G401 (cell line): ENCODE measurements at regions not wholly inside any gene's neighbourhood (a gene's known extent, or its start where the extent isn't known, plus 50 kb on each side); places are given as distances from the start of the nearest gene placed in this dataset.
"Not testable (repeated sequence)": the region's sequence is repeated elsewhere in the genome, so short reads cannot be mapped to it uniquely, and the experiment has no call there.

ENCODE experiments used
- DNase-seq: peaks from one replicate; pipeline ENCODE4 v3.0.0-alpha.2; 2015; ENCODE audit warnings: low spot score
- in situ Hi-C: cut with HindIII; loops from 2 replicates; pipeline ENCODE4 v1.10.0; 2016; ENCODE audit warnings: low sequenced_read_pairs, mixed read lengths

GRCh38 chr17:16888413-16889087 is 83.4 kb downstream of the TNFRSF13B start:
- in situ Hi-C loops: no loop called here

DNA sequence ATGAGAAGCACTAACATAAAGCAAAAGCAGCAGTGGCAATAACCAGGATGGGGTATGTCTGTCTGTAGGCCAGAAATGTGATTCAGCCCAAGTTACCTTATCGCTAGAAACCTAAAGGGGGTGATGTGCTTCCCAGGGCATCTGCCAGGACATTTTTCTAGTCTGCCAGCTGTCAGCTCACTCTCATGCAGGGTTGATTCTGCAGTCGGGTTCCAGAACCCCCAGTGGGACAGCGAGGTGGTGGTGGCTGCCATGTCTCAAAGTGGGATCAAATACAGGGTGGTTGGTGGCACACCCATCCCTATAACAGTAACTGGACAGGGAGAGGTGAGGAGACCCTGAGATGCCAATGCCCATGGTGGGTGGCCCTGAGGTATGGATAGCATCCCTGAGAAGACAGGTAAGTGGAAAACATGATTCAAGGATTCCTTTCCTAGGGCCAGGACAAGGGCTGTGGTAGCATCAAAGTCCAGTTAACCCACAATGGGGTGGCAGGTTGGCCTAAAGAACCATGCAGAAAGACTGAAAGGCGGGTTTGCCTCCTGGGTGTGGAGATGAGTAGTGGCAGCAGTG is 84.3 kb downstream of the TNFRSF13B start:
- in situ Hi-C loops: no loop called here
- DNase-seq: no peak

More at GRCh38 chr17:16888413-16889087, 83.4 kb downstream of the TNFRSF13B start:
- DNase-seq: no peak

DNA sequence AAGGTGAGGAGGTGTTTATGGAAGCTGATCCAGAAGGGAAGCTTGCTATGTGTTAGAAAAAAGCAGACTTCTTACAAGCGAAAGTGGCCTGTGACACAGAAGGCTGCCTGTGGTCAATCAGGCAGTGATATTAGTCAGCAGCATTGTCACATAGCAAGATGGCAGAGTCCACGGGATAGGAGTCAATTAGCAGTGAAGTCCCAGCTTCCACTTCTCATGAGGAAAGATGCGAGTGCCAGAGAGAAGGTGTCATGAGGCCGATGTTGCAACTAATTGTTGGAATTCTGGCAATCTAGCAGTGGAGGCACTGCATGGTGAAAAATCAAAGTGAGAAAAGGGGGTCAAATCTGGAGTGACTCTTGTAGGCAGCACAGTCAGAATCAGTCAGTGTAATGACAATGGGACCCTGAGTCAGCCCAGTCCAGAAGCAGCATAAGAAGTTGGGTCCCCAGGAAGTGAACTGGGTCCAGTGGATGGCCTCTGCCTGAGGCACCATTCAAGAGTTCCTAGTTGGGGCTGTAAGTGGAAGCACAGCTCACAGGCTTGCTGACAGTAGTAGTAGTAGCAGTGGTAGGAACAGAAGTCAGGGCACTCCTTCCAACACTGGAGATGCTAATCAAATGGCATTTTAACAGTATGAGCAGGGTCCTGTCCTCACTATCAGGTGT is 85.1 kb downstream of the TNFRSF13B start:
- DNase-seq: no peak
- in situ Hi-C loops: no loop called here

DNA sequence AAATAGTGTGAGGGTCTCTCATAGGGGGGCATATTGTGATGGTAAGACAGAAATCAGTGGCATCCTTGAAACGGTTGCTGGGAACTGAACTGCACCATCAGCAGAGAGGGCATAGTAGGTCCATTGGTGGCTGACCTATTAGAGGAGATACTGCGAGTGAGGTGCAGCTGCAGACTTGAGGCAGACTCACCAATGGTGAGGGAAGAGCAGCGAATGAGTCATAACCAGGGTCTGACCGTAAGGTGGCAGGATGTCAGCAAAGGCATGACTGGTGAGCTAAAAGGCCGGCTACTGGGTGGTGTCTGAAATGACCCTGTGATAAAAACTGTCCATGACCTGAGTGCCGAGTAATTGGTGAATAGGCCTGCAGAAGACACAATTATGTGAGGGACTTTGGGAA is 86.7 kb downstream of the TNFRSF13B start:
- in situ Hi-C loops, DNase-seq: not testable (repeated sequence)

DNA sequence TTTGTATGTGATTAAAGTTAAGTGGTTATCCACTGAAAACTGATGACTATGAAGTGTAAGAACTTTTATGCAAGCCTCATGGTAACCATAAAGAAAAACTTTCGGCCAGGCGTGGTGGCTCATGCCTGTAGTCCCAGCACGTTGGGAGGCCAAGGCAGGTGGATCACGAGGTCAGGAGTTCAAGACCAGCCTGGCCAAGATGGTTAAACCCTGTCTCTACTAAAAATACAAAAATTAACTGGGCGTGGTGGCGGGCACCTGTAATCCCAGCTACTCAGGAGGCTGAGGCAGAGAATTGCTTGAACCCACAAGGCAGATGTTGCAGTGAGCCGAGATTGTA is 89.0 kb downstream of the TNFRSF13B start:
- DNase-seq, in situ Hi-C loops: not testable (repeated sequence)

- no peak for DNase-seq
- in situ Hi-C loops: no loop called here
These were observed 89.5 kb downstream of the TNFRSF13B start for GRCh38 chr17:16882243-16882925.

GRCh38 chr17:16881239-16881924 is 90.5 kb downstream of the TNFRSF13B start:
- DNase-seq: no peak
- in situ Hi-C loops: no loop called here

- in situ Hi-C loops: no loop called here
- DNase-seq: no peak
These were observed 91.1 kb downstream of the TNFRSF13B start for GRCh38 chr17:16880843-16881230.

DNA sequence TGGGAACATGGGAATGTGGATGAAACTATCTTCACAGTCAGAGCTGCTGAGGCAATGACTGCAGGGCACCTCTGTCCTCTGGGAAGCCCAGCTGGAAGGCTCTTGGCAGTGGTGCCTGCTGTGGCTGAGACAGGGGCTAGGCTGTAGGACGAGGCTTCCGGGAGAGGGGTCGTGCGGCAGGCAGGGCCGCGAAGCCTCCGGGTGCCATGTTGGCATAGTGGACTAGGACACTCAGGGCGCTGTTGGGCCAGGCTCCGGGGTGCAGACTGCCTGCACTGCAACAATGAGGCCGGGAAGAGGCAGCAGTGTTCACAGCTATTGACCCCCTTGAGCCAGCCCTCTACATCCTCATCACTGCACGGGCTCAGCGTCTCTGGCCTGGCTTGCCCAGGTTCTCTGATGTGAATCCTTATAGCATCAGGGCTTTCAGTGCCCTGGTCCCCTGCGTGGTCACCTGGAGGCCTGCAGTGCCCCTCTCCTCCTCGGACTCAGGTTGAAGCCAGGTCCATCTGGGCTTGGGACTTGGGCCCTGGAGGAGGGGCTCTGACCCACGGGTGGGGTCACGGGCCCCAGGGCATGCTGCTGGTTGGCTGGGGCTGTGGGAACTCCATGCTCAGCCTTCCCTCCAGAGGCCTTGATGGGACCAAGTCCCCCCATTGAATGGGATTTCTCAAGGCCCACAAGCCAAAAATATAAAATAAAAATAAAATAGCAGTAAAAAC is 91.6 kb downstream of the TNFRSF13B start:
- in situ Hi-C loops: no loop called here
- DNase-seq: no peak

- in situ Hi-C loops: no loop called here
- DNase-seq: no peak
These were observed 92.2 kb downstream of the TNFRSF13B start for GRCh38 chr17:16879686-16880085.

GRCh38 chr17:16878606-16879005 is 93.3 kb downstream of the TNFRSF13B start:
- no peak for DNase-seq
- in situ Hi-C loops: no loop called here

- DNase-seq: no peak
- in situ Hi-C loops: no loop called here
These were observed 93.8 kb downstream of the TNFRSF13B start for GRCh38 chr17:16878084-16878483.

DNA sequence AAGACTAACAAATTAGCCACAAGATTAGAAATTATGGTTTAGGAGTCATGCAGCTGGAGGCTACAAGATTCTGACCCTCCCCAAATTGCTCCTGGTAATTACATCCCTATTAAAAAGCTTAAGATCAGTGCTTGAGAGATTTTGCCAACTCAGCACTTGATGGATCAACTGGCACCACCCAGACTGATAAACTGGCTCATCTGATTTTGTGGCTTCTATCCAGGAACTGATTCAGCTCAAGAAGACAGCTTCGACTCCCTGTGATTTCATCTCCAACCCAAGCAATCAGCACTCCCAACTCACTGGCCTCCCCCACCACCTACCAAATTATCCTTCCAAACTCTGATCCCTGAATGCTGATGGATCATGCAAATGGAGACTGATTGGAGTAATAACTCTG is 94.8 kb downstream of the TNFRSF13B start:
- DNase-seq: no peak
- in situ Hi-C loops: no loop called here

DNA sequence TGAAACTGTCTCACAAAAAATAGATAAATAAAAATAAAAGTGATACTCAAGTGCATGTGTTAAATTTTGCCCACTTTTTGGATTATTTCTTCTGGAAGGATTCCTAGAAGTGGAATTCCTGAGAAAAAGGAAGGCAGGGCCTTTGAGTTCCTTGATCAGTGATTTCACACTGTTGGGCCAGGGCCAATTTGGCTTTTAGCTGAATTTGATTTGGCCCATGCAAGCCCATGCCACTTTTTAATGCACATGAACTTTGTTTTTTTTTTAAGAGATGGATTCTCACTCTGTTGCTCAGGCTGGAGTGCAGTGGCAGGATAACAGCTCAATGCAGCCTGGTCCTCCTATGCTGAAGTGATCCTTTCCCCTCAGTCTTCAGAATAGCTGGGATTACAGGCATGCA is 96.3 kb downstream of the TNFRSF13B start:
- DNase-seq: no peak
- in situ Hi-C loops: no loop called here

- in situ Hi-C loops, DNase-seq: not testable (repeated sequence)
These were observed 97.7 kb downstream of the TNFRSF13B start for GRCh38 chr17:16874216-16874615.

- in situ Hi-C loops: no loop called here
- DNase-seq: peak; percentile 1
These were observed 98.5 kb downstream of the TNFRSF13B start for GRCh38 chr17:16873174-16874035.

GRCh38 chr17:16872351-16873173 is 99.4 kb downstream of the TNFRSF13B start:
- no peak for DNase-seq
- in situ Hi-C loops: no loop called here
